HG03025 (cell line): ENCODE measurements at regions not wholly inside any gene's neighbourhood (a gene's known extent, or its start where the extent isn't known, plus 50 kb on each side); places are given as distances from the start of the nearest gene placed in this dataset.
"Not testable (repeated sequence)": the region's sequence is repeated elsewhere in the genome, so short reads cannot be mapped to it uniquely, and the experiment has no call there.

ENCODE experiments used
- ATAC-seq: cut with Tn5 transposase; IDR thresholded peaks from one replicate; pipeline ENCODE4 v1.9.1; 2021; ENCODE audit warnings: mild to moderate bottlenecking, moderate library complexity; ENCODE audit not compliant: unreplicated experiment, low FRiP score

GRCh38 chr21:28489821-28490350 is 502.8 kb downstream of the LTN1 start:
- no peak for ATAC-seq

GRCh38 chr21:28489162-28489561 is 503.5 kb downstream of the LTN1 start:
- ATAC-seq: no peak

- no peak for ATAC-seq
Observed at GRCh38 chr21:28487455-28488070, 505.1 kb downstream of the LTN1 start.

- no peak for ATAC-seq
Observed at GRCh38 chr21:28485301-28486022, 507.2 kb downstream of the LTN1 start.

GRCh38 chr21:28483301-28484035 is 509.2 kb downstream of the LTN1 start:
- no peak for ATAC-seq

- ATAC-seq: no peak
Observed at GRCh38 chr21:28482657-28483056, 510.0 kb downstream of the LTN1 start.

- peak; percentile 54 for ATAC-seq
Observed at GRCh38 chr21:28480470-28480869, 512.2 kb downstream of the LTN1 start.

GRCh38 chr21:28473530-28474220 is 519.0 kb downstream of the LTN1 start:
- no peak for ATAC-seq

GRCh38 chr21:28472543-28472942 is 520.1 kb downstream of the LTN1 start:
- ATAC-seq: not testable (repeated sequence)

GRCh38 chr21:28464988-28465387 is 527.7 kb downstream of the LTN1 start:
- ATAC-seq: no peak

GRCh38 chr21:28464095-28464494 is 528.6 kb downstream of the LTN1 start:
- ATAC-seq: no peak

- ATAC-seq: no peak
Observed at GRCh38 chr21:28459193-28459592, 533.5 kb downstream of the LTN1 start.

GRCh38 chr21:28458446-28458845 is 534.2 kb downstream of the LTN1 start:
- ATAC-seq: no peak

- no peak for ATAC-seq
Observed at GRCh38 chr21:28455253-28455600, 537.5 kb downstream of the LTN1 start.

GRCh38 chr21:28454564-28455252 is 538.0 kb downstream of the LTN1 start:
- no peak for ATAC-seq

- ATAC-seq: no peak
Observed at GRCh38 chr21:28447462-28447861, 545.2 kb downstream of the LTN1 start.

- no peak for ATAC-seq
Observed at GRCh38 chr21:28445141-28445830, 547.4 kb downstream of the LTN1 start.

GRCh38 chr21:28444557-28444956 is 548.1 kb downstream of the LTN1 start:
- ATAC-seq: no peak

GRCh38 chr21:28444111-28444510 is 548.6 kb downstream of the LTN1 start:
- no peak for ATAC-seq

- ATAC-seq: no peak
Observed at GRCh38 chr21:28442624-28443023, 550.1 kb downstream of the LTN1 start.
